ENCODE measurements at regions not wholly inside any gene's neighbourhood (a gene's known extent, or its start where the extent isn't known, plus 50 kb on each side); places are given as distances from the start of the nearest gene placed in this dataset.

DNA sequence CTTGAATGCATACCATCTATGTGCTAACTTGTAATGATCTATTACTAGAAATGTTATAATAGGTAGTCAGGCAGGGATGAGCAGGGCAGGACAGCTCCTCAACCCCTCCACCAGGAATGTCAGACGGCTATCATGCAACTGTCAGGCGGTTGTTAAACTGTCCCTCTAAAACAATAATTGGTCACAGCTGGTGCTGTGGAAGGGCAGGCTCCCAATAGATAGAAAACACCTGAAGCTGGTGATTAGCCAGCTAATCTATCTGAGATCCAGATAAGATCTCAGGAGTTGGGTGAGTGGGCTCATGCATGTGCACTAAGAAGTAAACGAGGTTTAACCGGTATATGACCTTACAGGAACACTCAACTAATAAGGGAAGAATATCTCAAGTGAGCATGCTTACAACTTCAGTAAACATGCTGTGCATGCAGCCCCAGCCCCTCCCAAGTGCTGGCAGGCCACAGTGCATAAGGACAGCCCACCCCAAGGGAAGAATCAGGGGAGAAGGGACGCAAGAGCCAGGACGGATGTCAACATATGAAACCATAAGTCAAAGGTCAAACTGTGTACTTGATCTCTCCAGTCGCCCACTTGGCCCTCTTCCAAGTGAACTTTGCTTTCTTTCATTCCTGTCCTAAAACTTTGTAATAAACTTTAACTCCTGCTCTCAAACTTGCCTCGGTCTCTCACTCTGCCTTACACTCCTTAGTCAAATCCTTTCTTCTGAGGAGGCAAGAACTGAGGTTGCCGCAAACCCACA lies 566.2 kb upstream of the NRSN1 start:
- TF ChIP-seq CTCF (IDR thresholded peaks at IDR 0.05 in 8 of 11, conservative IDR thresholded peaks at IDR 0.05 in 3 of 11) (no peak), POLR2A (IDR thresholded peaks at IDR 0.05) (no peak)
